NCI-H2081 treated with DMSO at 0.1 percent for 48 hours (cell line): ENCODE measurements at regions not wholly inside any gene's neighbourhood (a gene's known extent, or its start where the extent isn't known, plus 50 kb on each side); places are given as distances from the start of the nearest gene placed in this dataset.

Experiments
- DNase-seq: peaks from one replicate; lab custom pipeline; 2025; lab: John Stamatoyannopoulos, UW

- no peak for DNase-seq
Measured at GRCh38 chr10:58970160-58970915, 206.1 kb upstream of the PHYHIPL start.

GRCh38 chr10:58971211-58971610, 205.2 kb upstream of the PHYHIPL start:
- no peak for DNase-seq

- DNase-seq, result no peak
Measured at GRCh38 chr10:58971796-58972491, 204.5 kb upstream of the PHYHIPL start.

GRCh38 chr10:58972576-58973234, 203.7 kb upstream of the PHYHIPL start:
- no peak for DNase-seq

- DNase-seq, result no peak
Measured at GRCh38 chr10:58973235-58973595, 203.2 kb upstream of the PHYHIPL start.

GRCh38 chr10:58976254-58976653, 200.2 kb upstream of the PHYHIPL start:
- DNase-seq, result no peak

- DNase-seq, result no peak
Measured at GRCh38 chr10:58979711-58980110, 196.7 kb upstream of the PHYHIPL start.

- no peak for DNase-seq
Measured at GRCh38 chr10:58980826-58981415, 195.5 kb upstream of the PHYHIPL start.

- no peak for DNase-seq
Measured at GRCh38 chr10:58981846-58982245, 194.6 kb upstream of the PHYHIPL start.

GRCh38 chr10:58982470-58983239, 193.8 kb upstream of the PHYHIPL start:
- DNase-seq, result no peak

GRCh38 chr10:58985216-58985615, 191.2 kb upstream of the PHYHIPL start:
- DNase-seq, result no peak

GRCh38 chr10:58989486-58990039, 186.9 kb upstream of the PHYHIPL start:
- no peak for DNase-seq

- no peak for DNase-seq
Measured at GRCh38 chr10:58990693-58991092, 185.8 kb upstream of the PHYHIPL start.

- no peak for DNase-seq
Measured at GRCh38 chr10:58991856-58992255, 184.6 kb upstream of the PHYHIPL start.

GRCh38 chr10:58992830-58993460, 183.5 kb upstream of the PHYHIPL start:
- DNase-seq, result no peak

GRCh38 chr10:58993480-58994221, 182.8 kb upstream of the PHYHIPL start:
- no peak for DNase-seq

- DNase-seq, result no peak
Measured at GRCh38 chr10:58994226-58995057, 182.0 kb upstream of the PHYHIPL start.

GRCh38 chr10:58995058-58995596, 181.3 kb upstream of the PHYHIPL start:
- no peak for DNase-seq

- DNase-seq, result no peak
Measured at GRCh38 chr10:58996063-58996462, 180.4 kb upstream of the PHYHIPL start.
